ENCODE measurements at regions not wholly inside any gene's neighbourhood (a gene's known extent, or its start where the extent isn't known, plus 50 kb on each side); places are given as distances from the start of the nearest gene placed in this dataset.
A peak's percentile ranks its signal among the peaks of the same experiment; 100 is the strongest.

- DNase-seq (ENCODE audit: low spot score) = peak; percentile 81
Observed at GRCh38 chr10:77710759-77711682, 73.4 kb upstream of the KCNMA1 start.

- no peak for DNase-seq (ENCODE audit: low spot score)
Observed at GRCh38 chr10:77710081-77710551, 72.5 kb upstream of the KCNMA1 start.

GRCh38 chr10:77707570-77707969 is 70.0 kb upstream of the KCNMA1 start:
- DNase-seq (ENCODE audit: low spot score) = no peak

- no peak for DNase-seq (ENCODE audit: low spot score)
Observed at GRCh38 chr10:77702166-77702565, 64.6 kb upstream of the KCNMA1 start.

- no peak for DNase-seq (ENCODE audit: low spot score)
Observed at GRCh38 chr10:77700086-77700485, 62.5 kb upstream of the KCNMA1 start.

GRCh38 chr10:77699080-77699645 is 61.6 kb upstream of the KCNMA1 start:
- no peak for DNase-seq (ENCODE audit: low spot score)

- DNase-seq (ENCODE audit: low spot score) = peak; percentile 29
Observed at GRCh38 chr10:77698267-77698931, 60.8 kb upstream of the KCNMA1 start.

GRCh38 chr10:77696584-77696983 is 59.0 kb upstream of the KCNMA1 start:
- DNase-seq (ENCODE audit: low spot score) = no peak

GRCh38 chr10:77695186-77695585 is 57.6 kb upstream of the KCNMA1 start:
- DNase-seq (ENCODE audit: low spot score) = no peak

- DNase-seq (ENCODE audit: low spot score) = no peak
Observed at GRCh38 chr10:77692782-77693181, 55.2 kb upstream of the KCNMA1 start.

GRCh38 chr10:77689339-77689738 is 51.7 kb upstream of the KCNMA1 start:
- no peak for DNase-seq (ENCODE audit: low spot score)

GRCh38 chr10:77687621-77688020 is 50.0 kb upstream of the KCNMA1 start:
- DNase-seq (ENCODE audit: low spot score) = no peak

Data from germinal center (tissue), 1 donor.